ENCODE measurements at regions not wholly inside any gene's neighbourhood (a gene's known extent, or its start where the extent isn't known, plus 50 kb on each side); places are given as distances from the start of the nearest gene placed in this dataset.

GRCh38 chr2:138090330-138090729 is 126.1 kb downstream of the HNMT start:
- H3K9me3 Mint-ChIP-seq, result no peaks in the 10 kb centered on the region
- H3K27me3 Mint-ChIP-seq (ENCODE audit: low read depth), result no peaks in the 10 kb centered on the region

More at GRCh38 chr2:138090330-138090729, 126.1 kb downstream of the HNMT start:
- Histone ChIP-seq H3K4ac (ENCODE audit: low read depth, low read length) (no peak overlapping the region), H4K5ac (ENCODE audit: insufficient read length, low read depth, low read length) (no peak overlapping the region), H4K8ac (replicated peaks; ENCODE audit: insufficient read length, low read depth, low read length) (no peak overlapping the region), H4K91ac (ENCODE audit: insufficient read length, low read depth, low read length) (no peak overlapping the region), H2AK5ac (ENCODE audit: insufficient read length, low read length) (no peak overlapping the region), H3K27me3 (ENCODE audit: insufficient read depth, low read length) (no peaks in the 10 kb centered on the region; the same call in 1 of the 2 replicates), H2BK12ac (ENCODE audit: insufficient read length, low read depth, low read length) (no peak overlapping the region), H3T11ph (ENCODE audit: low read length) (no peak overlapping the region), H2AFZ (ENCODE audit: low read length) (no peak overlapping the region), H3K27ac (ENCODE audit: insufficient read length, low read depth, low read length) (no peak overlapping the region), H3K18ac (ENCODE audit: insufficient read length, low read depth, low read length) (no peak overlapping the region), H3K4me2 (ENCODE audit: insufficient read depth, insufficient read length, low read length) (no peak overlapping the region), H3K79me1 (ENCODE audit: insufficient read depth, low read depth, low read length, poor library complexity, severe bottlenecking) (no peaks in the 10 kb centered on the region), H3K56ac (ENCODE audit: insufficient read length, low read depth, low read length) (no peak overlapping the region), H2BK15ac (ENCODE audit: low read depth, low read length) (no peak overlapping the region), H3K79me2 (ENCODE audit: insufficient read depth, low read length) (no peaks in the 10 kb centered on the region), H3K23me2 (ENCODE audit: insufficient read length, low read depth, low read length, poor library complexity, severe bottlenecking) (no peaks in the 10 kb centered on the region), H3K23ac (ENCODE audit: insufficient read length, low read depth, low read length) (no peak overlapping the region), H3K4me1 (ENCODE audit: insufficient read depth, low read length) (no peaks in the 10 kb centered on the region; the same call in 1 of the 2 replicates), H2BK5ac (ENCODE audit: insufficient read length, low read length) (no peak overlapping the region), H3K9ac (ENCODE audit: extremely low read depth, insufficient read length, low read length) (no peak overlapping the region), H3K14ac (ENCODE audit: insufficient read depth, low read length) (no peak overlapping the region), H4K20me1 (ENCODE audit: control insufficient read depth, insufficient read depth, insufficient read length) (no peaks in the 10 kb centered on the region), H2BK20ac (ENCODE audit: low read depth, low read length, poor library complexity, severe bottlenecking) (no peak overlapping the region), H2BK120ac (ENCODE audit: low read depth, low read length, poor library complexity, severe bottlenecking) (no peak overlapping the region), H3K9me3 (ENCODE audit: control insufficient read depth, low read depth, low read length) (no peaks in the 10 kb centered on the region)
- no peak overlapping the region for H3K4me3 Mint-ChIP-seq
- H3K27ac Mint-ChIP-seq, result no peak overlapping the region
- H3K4me1 Mint-ChIP-seq, result peaks cover 3 to 8% of the 10 kb centered on the region in 2 experiments
- WGBS (ENCODE audit: extremely low coverage, insufficient read length, low lambda C conversion rate), result no CpG with 5 or more reads among the region's 1 CpG
- TF ChIP-seq, protein P1, sequence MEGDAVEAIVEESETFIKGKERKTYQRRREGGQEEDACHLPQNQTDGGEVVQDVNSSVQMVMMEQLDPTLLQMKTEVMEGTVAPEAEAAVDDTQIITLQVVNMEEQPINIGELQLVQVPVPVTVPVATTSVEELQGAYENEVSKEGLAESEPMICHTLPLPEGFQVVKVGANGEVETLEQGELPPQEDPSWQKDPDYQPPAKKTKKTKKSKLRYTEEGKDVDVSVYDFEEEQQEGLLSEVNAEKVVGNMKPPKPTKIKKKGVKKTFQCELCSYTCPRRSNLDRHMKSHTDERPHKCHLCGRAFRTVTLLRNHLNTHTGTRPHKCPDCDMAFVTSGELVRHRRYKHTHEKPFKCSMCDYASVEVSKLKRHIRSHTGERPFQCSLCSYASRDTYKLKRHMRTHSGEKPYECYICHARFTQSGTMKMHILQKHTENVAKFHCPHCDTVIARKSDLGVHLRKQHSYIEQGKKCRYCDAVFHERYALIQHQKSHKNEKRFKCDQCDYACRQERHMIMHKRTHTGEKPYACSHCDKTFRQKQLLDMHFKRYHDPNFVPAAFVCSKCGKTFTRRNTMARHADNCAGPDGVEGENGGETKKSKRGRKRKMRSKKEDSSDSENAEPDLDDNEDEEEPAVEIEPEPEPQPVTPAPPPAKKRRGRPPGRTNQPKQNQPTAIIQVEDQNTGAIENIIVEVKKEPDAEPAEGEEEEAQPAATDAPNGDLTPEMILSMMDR (conservative IDR thresholded peaks at IDR 0.05), result peak; percentile 73
- no peaks in the 10 kb centered on the region for H3K36me3 Mint-ChIP-seq (ENCODE audit: insufficient read depth in 1 of 3, low read depth in 3 of 3)
- no peak for DNase-seq

Measured in H9 (cell line).